GM12891 (cell line): ENCODE measurements at regions not wholly inside any gene's neighbourhood (a gene's known extent, or its start where the extent isn't known, plus 50 kb on each side); places are given as distances from the start of the nearest gene placed in this dataset.
"Not testable (repeated sequence)": the region's sequence is repeated elsewhere in the genome, so short reads cannot be mapped to it uniquely, and the experiment has no call there.

Source experiments
- DNase-seq: peaks from one replicate; pipeline ENCODE4 v3.0.0; 2011; ENCODE audit warnings: low spot score; ENCODE audit not compliant: insufficient read length
- FAIRE-seq: peaks from 2 replicates; lab custom pipeline; 2011; peaks lifted over from hg19 to GRCh38; lab: Jason Lieb, UNC
- PAX5 ChIP-seq: IDR thresholded peaks from 2 replicates; pipeline ENCODE4 v1.6.1; 2011; ENCODE audit warnings: low read length, moderate library complexity, mild to moderate bottlenecking; ENCODE audit not compliant: insufficient read depth, severe bottlenecking
- POLR2A ChIP-seq: IDR thresholded peaks from 2 replicates; pipeline ENCODE4 v1.6.1; 2011; ENCODE audit warnings: low read depth, low read length, control low read depth
- POLR2AphosphoS5 ChIP-seq: IDR thresholded peaks from 2 replicates; pipeline ENCODE4 v1.6.1; 2011; ENCODE audit warnings: low read depth, low read length, control low read depth
- POU2F2 ChIP-seq: IDR thresholded peaks from 2 replicates; pipeline ENCODE4 v1.6.1; 2011; ENCODE audit warnings: low read depth, mild to moderate bottlenecking, control low read depth, low read length, moderate library complexity
- SPI1 ChIP-seq: IDR thresholded peaks from 2 replicates; pipeline ENCODE4 v1.6.1; 2011; ENCODE audit warnings: low read depth, low read length, control low read depth
- TAF1 ChIP-seq: IDR thresholded peaks from 2 replicates; pipeline ENCODE4 v1.6.1; 2011; ENCODE audit warnings: low read depth, low read length, control low read depth

- no peak for TF ChIP-seq POLR2AphosphoS5
- no peak for TF ChIP-seq PAX5
- peak; percentile 29; the same call in 1 of the 2 replicates for TF ChIP-seq SPI1
- no peak for FAIRE-seq
- DNase-seq = no peak
These were observed 101.3 kb downstream of the HIF1AN start for GRCh38 chr10:100636848-100637553.

GRCh38 chr10:100637785-100638184, 102.0 kb downstream of the HIF1AN start:
- FAIRE-seq (no peak), DNase-seq (no peak)
- TF ChIP-seq POU2F2 (no peak), TAF1 (no peak), PAX5 (no peak), SPI1 (no peak), POLR2A (no peak), POLR2AphosphoS5 (no peak)

DNA sequence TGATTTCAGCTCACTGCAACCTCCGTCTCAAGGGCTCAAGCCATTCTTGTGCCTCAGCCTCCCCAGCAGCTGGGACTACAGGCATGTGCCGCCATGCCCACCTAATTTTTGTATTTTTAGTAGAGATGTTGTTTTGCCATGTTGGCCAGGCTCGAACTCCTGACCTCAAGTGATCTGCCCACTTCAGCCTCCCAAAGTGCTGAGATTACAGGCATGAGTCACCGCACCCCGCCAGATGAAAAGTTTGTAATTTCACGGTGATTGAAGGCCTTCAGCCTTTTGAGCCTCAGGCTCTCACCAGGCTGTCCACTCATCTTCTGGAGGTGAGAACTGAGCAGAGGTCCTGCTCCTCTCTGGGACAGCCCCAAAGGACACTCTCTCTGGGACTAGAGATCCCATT, 103.2 kb downstream of the HIF1AN start:
- not testable (repeated sequence) for FAIRE-seq, DNase-seq

DNA sequence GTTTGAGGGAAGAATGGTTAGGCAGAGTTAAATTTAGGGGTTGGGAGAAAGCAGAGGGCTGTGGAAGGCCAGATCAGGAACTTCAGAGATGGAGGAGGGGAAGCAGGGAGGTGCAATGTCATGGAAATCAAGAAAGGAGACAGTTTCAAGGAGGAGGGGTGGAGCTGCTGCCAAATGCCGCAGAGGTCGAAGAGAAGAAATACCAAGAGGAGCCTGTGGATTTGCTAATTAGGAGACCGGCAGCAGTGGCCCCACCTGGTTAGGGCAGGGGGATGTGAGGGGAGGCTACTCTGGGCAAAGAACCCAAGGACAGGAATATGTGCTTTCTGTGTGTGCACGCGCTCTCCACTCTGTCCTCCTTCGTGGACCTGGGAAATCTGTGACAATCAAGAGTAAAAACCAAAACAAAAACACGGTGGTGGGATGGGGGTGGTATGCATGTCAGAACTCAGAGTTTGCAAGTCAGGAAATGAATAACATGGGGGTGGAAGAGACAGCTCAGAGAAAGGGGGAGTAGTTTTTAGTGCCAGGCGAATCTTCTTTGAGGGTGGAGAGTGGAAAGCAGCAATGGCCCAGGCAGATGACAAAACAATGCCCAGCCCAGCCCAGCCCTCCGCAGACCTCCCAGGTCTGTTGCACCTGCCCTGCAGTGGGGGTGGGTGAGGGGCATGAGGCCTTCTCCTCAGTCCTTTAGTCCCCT, 102.9 kb upstream of the PAX2 start:
- DNase-seq = no peak
- TF ChIP-seq POU2F2 = no peak
- TF ChIP-seq PAX5 = no peak
- TF ChIP-seq POLR2AphosphoS5 = no peak
- TF ChIP-seq TAF1 = no peak
- TF ChIP-seq POLR2A = no peak
- no peak for TF ChIP-seq SPI1
- no peak for FAIRE-seq

- DNase-seq (no peak), FAIRE-seq (no peak)
- TF ChIP-seq SPI1 (no peak), POU2F2 (no peak), PAX5 (no peak), POLR2AphosphoS5 (no peak), POLR2A (no peak), TAF1 (no peak)
These were observed 100.3 kb upstream of the PAX2 start for GRCh38 chr10:100645091-100645490.

DNA sequence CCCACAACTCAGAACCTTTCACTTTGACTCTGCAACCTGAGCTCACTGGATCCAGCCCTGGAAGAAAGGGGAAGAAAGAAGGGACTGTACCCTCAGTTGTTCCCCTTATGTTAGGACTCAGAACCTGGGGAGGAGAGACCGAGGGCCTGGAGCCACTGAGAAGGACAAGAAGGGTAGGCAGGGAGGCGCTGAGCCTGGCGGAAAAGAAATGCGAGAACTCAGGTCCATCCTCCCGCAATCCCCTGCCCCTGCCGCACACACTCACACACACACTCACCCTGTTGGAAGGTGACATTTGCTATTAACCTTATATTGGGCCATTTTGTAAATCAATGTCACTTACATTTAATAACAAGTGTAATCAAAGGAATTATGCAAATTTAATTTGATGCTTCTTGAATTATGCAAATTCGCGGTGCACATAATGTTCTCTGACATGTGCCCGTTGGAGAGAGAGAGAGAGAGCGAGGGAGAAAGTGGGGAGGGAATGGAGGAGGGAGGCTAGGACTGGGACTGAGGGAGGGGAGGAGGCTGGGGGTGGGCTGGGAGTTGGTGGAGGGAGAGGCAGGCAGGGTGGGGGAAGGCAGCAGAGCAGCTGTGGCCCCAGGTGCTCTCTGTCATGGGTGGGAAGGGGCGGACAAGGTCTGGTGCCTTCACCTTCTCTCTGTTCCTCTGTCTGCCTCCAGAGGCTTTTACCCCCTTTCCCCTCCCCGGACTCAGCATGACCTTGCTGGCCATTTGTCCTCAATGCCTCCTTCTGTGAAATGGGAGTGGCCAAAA, 99.6 kb upstream of the PAX2 start:
- DNase-seq (no peak), FAIRE-seq (no peak)
- TF ChIP-seq POLR2AphosphoS5 (no peak), POLR2A (no peak), SPI1 (no peak), PAX5 (no peak), POU2F2 (no peak), TAF1 (no peak)

- TF ChIP-seq PAX5 = no peak
- TF ChIP-seq POLR2AphosphoS5 = no peak
- no peak for TF ChIP-seq SPI1
- no peak for TF ChIP-seq POU2F2
- TF ChIP-seq POLR2A = no peak
- TF ChIP-seq TAF1 = no peak
- FAIRE-seq (no peak), DNase-seq (no peak)
These were observed 97.5 kb upstream of the PAX2 start for GRCh38 chr10:100647928-100648327.

GRCh38 chr10:100650693-100651092, 94.7 kb upstream of the PAX2 start:
- no peak for TF ChIP-seq PAX5
- no peak for FAIRE-seq
- DNase-seq = no peak

GRCh38 chr10:100651099-100651498, 94.3 kb upstream of the PAX2 start:
- DNase-seq, FAIRE-seq: not testable (repeated sequence)

- TF ChIP-seq POU2F2 = no peak
- TF ChIP-seq POLR2A = no peak
- TF ChIP-seq PAX5 = no peak
- no peak for TF ChIP-seq POLR2AphosphoS5
- TF ChIP-seq SPI1 = no peak
- TF ChIP-seq TAF1 = no peak
- DNase-seq = no peak
- no peak for FAIRE-seq
These were observed 93.5 kb upstream of the PAX2 start for GRCh38 chr10:100651916-100652315.
